Jurkat, Clone E6-1 (cell line): ENCODE measurements at regions not wholly inside any gene's neighbourhood (a gene's known extent, or its start where the extent isn't known, plus 50 kb on each side); places are given as distances from the start of the nearest gene placed in this dataset.
"Not testable (repeated sequence)": the region's sequence is repeated elsewhere in the genome, so short reads cannot be mapped to it uniquely, and the experiment has no call there.

ENCODE experiments used
- DNase-seq: peaks from one replicate; pipeline ENCODE4 v3.0.0-alpha.2; 2011; ENCODE audit warnings: low read depth, low spot score
- H3K4me3 ChIP-seq: 2 replicates; pipeline ENCODE4 v1.5.1; 2011; ENCODE audit warnings: mild to moderate bottlenecking, low read length, control low read depth, moderate library complexity

- H3K4me3 ChIP-seq, DNase-seq: not testable (repeated sequence)
These were observed 109.2 kb upstream of the SAMD11 start for GRCh38 chr1:814543-814942.

GRCh38 chr1:815147-815922 lies 108.4 kb upstream of the SAMD11 start:
- not testable (repeated sequence) for H3K4me3 ChIP-seq, DNase-seq

- not testable (repeated sequence) for DNase-seq, H3K4me3 ChIP-seq
These were observed 106.6 kb upstream of the SAMD11 start for GRCh38 chr1:817071-817599.

- H3K4me3 ChIP-seq, DNase-seq: not testable (repeated sequence)
These were observed 105.8 kb upstream of the SAMD11 start for GRCh38 chr1:817658-818617.

GRCh38 chr1:818618-819291 lies 105.0 kb upstream of the SAMD11 start:
- no peak overlapping the region for H3K4me3 ChIP-seq
- no peak for DNase-seq

GRCh38 chr1:820962-821361 lies 102.8 kb upstream of the SAMD11 start:
- no peak for DNase-seq
- H3K4me3 ChIP-seq: no peak overlapping the region

GRCh38 chr1:826808-827207 lies 96.9 kb upstream of the SAMD11 start:
- not testable (repeated sequence) for DNase-seq
- H3K4me3 ChIP-seq: peak overlapping the region; percentile 67

GRCh38 chr1:827211-828063 lies 96.3 kb upstream of the SAMD11 start:
- DNase-seq: peak; percentile 68
- peak overlapping the region; percentile 67 for H3K4me3 ChIP-seq

- not testable (repeated sequence) for DNase-seq, H3K4me3 ChIP-seq
These were observed 94.4 kb upstream of the SAMD11 start for GRCh38 chr1:829324-829723.

- H3K4me3 ChIP-seq, DNase-seq: not testable (repeated sequence)
These were observed 93.8 kb upstream of the SAMD11 start for GRCh38 chr1:829932-830331.

- not testable (repeated sequence) for H3K4me3 ChIP-seq, DNase-seq
These were observed 93.0 kb upstream of the SAMD11 start for GRCh38 chr1:830750-831149.

GRCh38 chr1:831522-831921 lies 92.2 kb upstream of the SAMD11 start:
- DNase-seq: no peak
- H3K4me3 ChIP-seq: no peak overlapping the region

GRCh38 chr1:832136-832535 lies 91.6 kb upstream of the SAMD11 start:
- DNase-seq: no peak
- no peak overlapping the region for H3K4me3 ChIP-seq

GRCh38 chr1:833226-833625 lies 90.5 kb upstream of the SAMD11 start:
- DNase-seq, H3K4me3 ChIP-seq: not testable (repeated sequence)

GRCh38 chr1:835509-835908 lies 88.2 kb upstream of the SAMD11 start:
- not testable (repeated sequence) for DNase-seq, H3K4me3 ChIP-seq

GRCh38 chr1:837601-838000 lies 86.1 kb upstream of the SAMD11 start:
- DNase-seq, H3K4me3 ChIP-seq: not testable (repeated sequence)

GRCh38 chr1:838291-838690 lies 85.4 kb upstream of the SAMD11 start:
- H3K4me3 ChIP-seq, DNase-seq: not testable (repeated sequence)

- not testable (repeated sequence) for DNase-seq, H3K4me3 ChIP-seq
These were observed 83.1 kb upstream of the SAMD11 start for GRCh38 chr1:840592-840991.
